ENCODE measurements at regions not wholly inside any gene's neighbourhood (a gene's known extent, or its start where the extent isn't known, plus 50 kb on each side); places are given as distances from the start of the nearest gene placed in this dataset.

- DNase-seq (ENCODE audit: low spot score), result no peak
- H3K4me1 Mint-ChIP-seq (ENCODE audit: unreplicated experiment), result no peaks in the 10 kb centered on the region
- TF ChIP-seq CTCF (IDR thresholded peaks at IDR 0.05; ENCODE audit: unreplicated experiment), result no peak
- H3K27ac Mint-ChIP-seq (ENCODE audit: unreplicated experiment), result no peak overlapping the region
- H3K4me3 Mint-ChIP-seq (ENCODE audit: unreplicated experiment), result no peak overlapping the region
- peaks cover 1% of the 10 kb centered on the region for H3K27me3 Mint-ChIP-seq (ENCODE audit: unreplicated experiment)
- H3K36me3 Mint-ChIP-seq (ENCODE audit: low read depth, unreplicated experiment), result no peaks in the 10 kb centered on the region
- no peaks in the 10 kb centered on the region for H3K9me3 Mint-ChIP-seq (ENCODE audit: unreplicated experiment)
Observed at GRCh38 chr14:97771340-97772045, 974.3 kb downstream of the VRK1 start.

GRCh38 chr14:97773598-97773997 lies 976.4 kb downstream of the VRK1 start:
- Mint-ChIP-seq H3K4me3 (ENCODE audit: unreplicated experiment) (no peak overlapping the region), H3K36me3 (ENCODE audit: low read depth, unreplicated experiment) (no peaks in the 10 kb centered on the region), H3K27me3 (ENCODE audit: unreplicated experiment) (peaks cover 2% of the 10 kb centered on the region), H3K4me1 (ENCODE audit: unreplicated experiment) (no peaks in the 10 kb centered on the region), H3K9me3 (ENCODE audit: unreplicated experiment) (no peaks in the 10 kb centered on the region), H3K27ac (ENCODE audit: unreplicated experiment) (no peak overlapping the region)
- no peak for DNase-seq (ENCODE audit: low spot score)
- TF ChIP-seq CTCF (IDR thresholded peaks at IDR 0.05; ENCODE audit: unreplicated experiment), result no peak

- H3K36me3 Mint-ChIP-seq (ENCODE audit: low read depth, unreplicated experiment), result no peaks in the 10 kb centered on the region
- H3K9me3 Mint-ChIP-seq (ENCODE audit: unreplicated experiment), result no peaks in the 10 kb centered on the region
- peaks cover 2% of the 10 kb centered on the region for H3K27me3 Mint-ChIP-seq (ENCODE audit: unreplicated experiment)
- H3K4me3 Mint-ChIP-seq (ENCODE audit: unreplicated experiment), result no peak overlapping the region
- TF ChIP-seq CTCF (IDR thresholded peaks at IDR 0.05; ENCODE audit: unreplicated experiment), result no peak
- no peak overlapping the region for H3K27ac Mint-ChIP-seq (ENCODE audit: unreplicated experiment)
- no peak for DNase-seq (ENCODE audit: low spot score)
- no peaks in the 10 kb centered on the region for H3K4me1 Mint-ChIP-seq (ENCODE audit: unreplicated experiment)
Observed at GRCh38 chr14:97776890-97777558, 979.8 kb downstream of the VRK1 start.

GRCh38 chr14:97777622-97778355 lies 980.6 kb downstream of the VRK1 start:
- Mint-ChIP-seq H3K27ac (ENCODE audit: unreplicated experiment) (no peak overlapping the region), H3K36me3 (ENCODE audit: low read depth, unreplicated experiment) (no peaks in the 10 kb centered on the region), H3K9me3 (ENCODE audit: unreplicated experiment) (no peaks in the 10 kb centered on the region), H3K4me1 (ENCODE audit: unreplicated experiment) (no peaks in the 10 kb centered on the region), H3K4me3 (ENCODE audit: unreplicated experiment) (no peak overlapping the region), H3K27me3 (ENCODE audit: unreplicated experiment) (peaks cover 2% of the 10 kb centered on the region)
- TF ChIP-seq CTCF (IDR thresholded peaks at IDR 0.05; ENCODE audit: unreplicated experiment), result no peak
- DNase-seq (ENCODE audit: low spot score), result no peak

GRCh38 chr14:97779140-97779539 lies 982.0 kb downstream of the VRK1 start:
- Mint-ChIP-seq H3K9me3 (ENCODE audit: unreplicated experiment) (no peaks in the 10 kb centered on the region), H3K4me1 (ENCODE audit: unreplicated experiment) (no peaks in the 10 kb centered on the region), H3K27me3 (ENCODE audit: unreplicated experiment) (peaks cover 2% of the 10 kb centered on the region), H3K27ac (ENCODE audit: unreplicated experiment) (no peak overlapping the region), H3K4me3 (ENCODE audit: unreplicated experiment) (no peak overlapping the region), H3K36me3 (ENCODE audit: low read depth, unreplicated experiment) (no peaks in the 10 kb centered on the region)
- DNase-seq (ENCODE audit: low spot score), result no peak
- TF ChIP-seq CTCF (IDR thresholded peaks at IDR 0.05; ENCODE audit: unreplicated experiment), result no peak
